ENCODE measurements at regions not wholly inside any gene's neighbourhood (a gene's known extent, or its start where the extent isn't known, plus 50 kb on each side); places are given as distances from the start of the nearest gene placed in this dataset.

GRCh38 chr2:21420553-21421335, 297.0 kb downstream of the TDRD15 start:
- TF ChIP-seq EZH2 (IDR thresholded peaks at IDR 0.05; ENCODE audit: low read length, missing control alignments) (no peak), CTCF (conservative IDR thresholded peaks at IDR 0.05 in 1 of 2, IDR thresholded peaks at IDR 0.05 in 1 of 2; ENCODE audit: low read depth in 1 of 2, low read length in 2 of 2) (no peak)
- H3K4me3 ChIP-seq (replicated peaks in 1 of 4; ENCODE audit: control extremely low read depth in 1 of 4, insufficient read depth in 1 of 4, low read depth in 3 of 4, low read length in 4 of 4) = no peak overlapping the region
- no peaks in the 10 kb centered on the region for H3K27me3 ChIP-seq (ENCODE audit: control insufficient read depth, insufficient read depth, low read length)
- H3K27ac ChIP-seq (ENCODE audit: insufficient read depth, low read length) = no peak overlapping the region
- no peaks in the 10 kb centered on the region for H3K36me3 ChIP-seq (ENCODE audit: control insufficient read depth, insufficient read depth, low read length)
- no peaks in the 10 kb centered on the region for H4K20me1 ChIP-seq (ENCODE audit: control insufficient read depth, extremely low read depth, insufficient read depth, low read length)
- H3K9me3 ChIP-seq (ENCODE audit: control insufficient read depth, insufficient read depth, low read depth, low read length) = no peaks in the 10 kb centered on the region
- no peak overlapping the region for H3K9ac ChIP-seq (ENCODE audit: insufficient read depth, low read length)
- DNase-seq (ENCODE audit: low read depth in 2 of 2) = no peak
- H3K79me2 ChIP-seq (ENCODE audit: control insufficient read depth, insufficient read depth, low read length) = no peaks in the 10 kb centered on the region
- H3K4me2 ChIP-seq (ENCODE audit: extremely low read depth, insufficient read depth, low read length) = no peak overlapping the region
- peaks cover 3% of the 10 kb centered on the region for H3K4me1 ChIP-seq (ENCODE audit: control insufficient read depth, extremely low read depth, insufficient read depth, low read length)
- no peak overlapping the region for H2AFZ ChIP-seq (ENCODE audit: low read length)

GRCh38 chr2:21422050-21422449, 298.3 kb downstream of the TDRD15 start:
- TF ChIP-seq CTCF (conservative IDR thresholded peaks at IDR 0.05 in 1 of 2, IDR thresholded peaks at IDR 0.05 in 1 of 2; ENCODE audit: low read depth in 1 of 2, low read length in 2 of 2) (peak; percentile 13 to 66), EZH2 (IDR thresholded peaks at IDR 0.05; ENCODE audit: low read length, missing control alignments) (no peak)

GRCh38 chr2:21422724-21423522, 299.2 kb downstream of the TDRD15 start:
- TF ChIP-seq CTCF (conservative IDR thresholded peaks at IDR 0.05 in 1 of 2, IDR thresholded peaks at IDR 0.05 in 1 of 2; ENCODE audit: low read depth in 1 of 2, low read length in 2 of 2) (no peak), EZH2 (IDR thresholded peaks at IDR 0.05; ENCODE audit: low read length, missing control alignments) (no peak)
- DNase-seq (ENCODE audit: low read depth in 2 of 2) = peak in 1 of 2 donors; percentile 24
- peaks cover 3% of the 10 kb centered on the region for H3K4me1 ChIP-seq (ENCODE audit: control insufficient read depth, extremely low read depth, insufficient read depth, low read length)
- no peaks in the 10 kb centered on the region for H3K27me3 ChIP-seq (ENCODE audit: control insufficient read depth, insufficient read depth, low read length)
- H3K9me3 ChIP-seq (ENCODE audit: control insufficient read depth, insufficient read depth, low read depth, low read length) = no peaks in the 10 kb centered on the region
- no peak overlapping the region for H3K27ac ChIP-seq (ENCODE audit: insufficient read depth, low read length)
- H2AFZ ChIP-seq (ENCODE audit: low read length) = no peak overlapping the region
- H3K36me3 ChIP-seq (ENCODE audit: control insufficient read depth, insufficient read depth, low read length) = no peaks in the 10 kb centered on the region
- no peak overlapping the region for H3K4me3 ChIP-seq (replicated peaks in 1 of 4; ENCODE audit: control extremely low read depth in 1 of 4, insufficient read depth in 1 of 4, low read depth in 3 of 4, low read length in 4 of 4)
- no peak overlapping the region for H3K9ac ChIP-seq (ENCODE audit: insufficient read depth, low read length)
- no peak overlapping the region for H3K4me2 ChIP-seq (ENCODE audit: extremely low read depth, insufficient read depth, low read length)
- H4K20me1 ChIP-seq (ENCODE audit: control insufficient read depth, extremely low read depth, insufficient read depth, low read length) = no peaks in the 10 kb centered on the region
- H3K79me2 ChIP-seq (ENCODE audit: control insufficient read depth, insufficient read depth, low read length) = no peaks in the 10 kb centered on the region

More at GRCh38 chr2:21422050-21422449, 298.3 kb downstream of the TDRD15 start:
- Histone ChIP-seq H3K36me3 (ENCODE audit: control insufficient read depth, insufficient read depth, low read length) (no peaks in the 10 kb centered on the region), H3K9me3 (ENCODE audit: control insufficient read depth, insufficient read depth, low read depth, low read length) (no peaks in the 10 kb centered on the region), H3K4me3 (replicated peaks in 1 of 4; ENCODE audit: control extremely low read depth in 1 of 4, insufficient read depth in 1 of 4, low read depth in 3 of 4, low read length in 4 of 4) (no peak overlapping the region), H2AFZ (ENCODE audit: low read length) (no peak overlapping the region), H3K9ac (ENCODE audit: insufficient read depth, low read length) (no peak overlapping the region), H3K79me2 (ENCODE audit: control insufficient read depth, insufficient read depth, low read length) (no peaks in the 10 kb centered on the region), H3K27me3 (ENCODE audit: control insufficient read depth, insufficient read depth, low read length) (no peaks in the 10 kb centered on the region), H3K4me2 (ENCODE audit: extremely low read depth, insufficient read depth, low read length) (no peak overlapping the region), H3K27ac (ENCODE audit: insufficient read depth, low read length) (no peak overlapping the region), H4K20me1 (ENCODE audit: control insufficient read depth, extremely low read depth, insufficient read depth, low read length) (no peaks in the 10 kb centered on the region), H3K4me1 (ENCODE audit: control insufficient read depth, extremely low read depth, insufficient read depth, low read length) (peaks cover 3% of the 10 kb centered on the region)
- DNase-seq (ENCODE audit: low read depth in 2 of 2) = peak in 1 of 2 donors; percentile 46
